ENCODE measurements at regions not wholly inside any gene's neighbourhood (a gene's known extent, or its start where the extent isn't known, plus 50 kb on each side); places are given as distances from the start of the nearest gene placed in this dataset.
"Not testable (repeated sequence)": the region's sequence is repeated elsewhere in the genome, so short reads cannot be mapped to it uniquely, and the experiment has no call there.

DNA sequence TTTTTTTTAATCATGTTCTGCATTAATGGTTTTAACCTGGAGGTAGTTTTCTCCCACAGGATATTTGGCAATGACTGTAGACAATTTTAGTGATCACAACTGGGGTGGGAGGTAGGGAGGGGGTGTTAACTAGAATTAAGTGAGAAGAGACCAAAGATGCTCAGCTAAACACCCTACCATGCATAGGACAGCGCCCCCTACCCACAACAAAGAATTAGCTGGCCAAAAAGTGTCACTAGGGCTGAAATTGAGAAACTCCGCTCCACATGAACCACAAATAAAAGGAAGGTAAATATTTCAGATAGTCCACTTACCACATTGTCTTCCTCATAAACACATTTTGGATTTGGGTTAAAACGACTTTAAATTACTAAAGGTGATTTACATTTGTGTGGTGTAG, 942.6 kb downstream of the SUCLG1 start:
- no peak for DNase-seq

DNA sequence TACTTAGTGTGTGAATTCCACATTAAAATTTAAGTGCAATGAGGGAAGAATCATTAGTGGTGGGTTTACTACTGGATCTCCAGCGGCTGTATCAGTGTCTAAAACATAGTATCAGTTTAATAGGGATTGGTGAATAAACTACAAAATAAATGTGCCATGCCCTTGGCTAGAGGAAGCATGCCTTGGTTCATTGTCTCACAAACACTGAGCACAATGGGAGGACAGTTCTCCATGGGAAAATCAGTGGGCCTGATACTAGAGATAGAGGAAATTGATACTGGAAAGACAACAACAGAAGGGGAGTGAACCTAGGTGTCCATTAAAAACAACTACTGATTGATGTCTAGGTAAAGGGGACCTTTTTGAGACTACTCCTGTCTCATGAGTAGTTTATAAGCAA, 971.6 kb downstream of the SUCLG1 start:
- DNase-seq = no peak

DNA sequence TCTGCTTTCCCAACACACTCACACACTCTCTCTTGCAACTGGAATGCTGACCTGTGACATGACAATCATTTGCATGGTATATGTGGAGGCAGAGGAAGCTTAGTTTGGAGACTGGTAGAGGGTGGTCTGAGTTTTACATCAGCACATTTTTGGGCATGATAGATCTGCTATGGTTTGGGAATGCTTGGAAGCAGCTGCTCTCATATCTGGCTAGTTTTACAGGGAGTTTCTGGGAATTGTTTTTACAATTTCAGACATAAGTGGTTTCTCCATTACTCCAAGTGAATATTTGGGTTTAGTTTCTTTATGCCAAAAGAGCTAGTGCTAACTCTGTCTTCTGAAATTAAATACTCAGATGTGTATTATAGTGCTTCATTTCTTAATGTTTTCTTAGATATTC, 977.6 kb downstream of the SUCLG1 start:
- no peak for DNase-seq

DNA sequence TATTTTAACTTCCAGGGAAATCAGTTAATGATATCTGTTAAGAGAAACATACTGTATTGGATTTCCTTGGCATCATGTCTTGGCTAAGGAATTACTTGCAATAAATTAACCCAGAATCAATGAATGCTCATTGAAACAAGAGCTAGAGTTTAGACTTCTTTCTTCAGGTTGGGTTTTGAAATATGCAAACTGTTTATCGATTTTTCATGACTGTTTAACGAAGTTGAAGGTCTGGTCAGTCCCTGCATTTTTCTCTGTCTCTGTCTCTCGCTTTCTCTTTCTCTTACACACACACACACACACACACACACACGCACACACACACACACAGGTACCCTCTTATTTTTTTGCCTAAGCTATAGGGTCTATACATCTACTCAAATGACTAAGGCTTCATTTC, 981.0 kb downstream of the SUCLG1 start:
- no peak for DNase-seq

DNA sequence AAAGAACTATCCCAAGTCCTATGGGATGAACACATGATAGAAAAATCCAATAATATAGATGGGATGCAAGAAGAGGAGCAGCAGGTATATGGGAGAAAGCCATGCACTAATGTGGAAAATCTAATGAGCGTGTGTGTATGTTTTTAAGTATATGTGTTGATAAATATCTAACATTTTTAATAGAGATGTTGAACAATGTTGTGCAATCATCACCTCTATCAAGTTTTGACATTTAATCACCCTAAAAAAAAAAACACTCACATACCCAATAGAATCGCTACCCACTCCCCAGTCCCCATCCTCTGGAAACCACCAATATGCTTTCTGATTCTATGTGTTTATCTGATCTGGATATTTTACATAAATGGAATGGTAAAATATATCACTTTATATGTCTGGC, 983.7 kb downstream of the SUCLG1 start:
- no peak for DNase-seq

DNA sequence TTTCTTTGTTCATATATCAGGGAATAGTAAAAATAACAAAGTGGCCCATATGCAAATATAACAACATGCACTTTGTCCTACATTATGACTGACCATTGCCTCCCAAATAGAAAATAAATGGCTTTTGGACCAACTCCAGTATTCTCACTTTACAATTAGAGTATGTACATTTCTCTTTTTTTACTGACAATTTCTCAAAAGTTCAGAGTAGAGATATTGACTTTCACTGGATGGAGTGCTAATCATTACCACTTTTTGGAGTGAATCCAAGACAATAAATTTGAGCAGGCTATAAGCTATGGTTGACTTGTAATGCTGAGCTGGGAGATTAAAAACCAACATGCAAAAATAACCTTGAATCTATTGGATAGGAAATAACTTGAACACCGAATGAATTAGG, 987.4 kb downstream of the SUCLG1 start:
- DNase-seq = no peak

DNA sequence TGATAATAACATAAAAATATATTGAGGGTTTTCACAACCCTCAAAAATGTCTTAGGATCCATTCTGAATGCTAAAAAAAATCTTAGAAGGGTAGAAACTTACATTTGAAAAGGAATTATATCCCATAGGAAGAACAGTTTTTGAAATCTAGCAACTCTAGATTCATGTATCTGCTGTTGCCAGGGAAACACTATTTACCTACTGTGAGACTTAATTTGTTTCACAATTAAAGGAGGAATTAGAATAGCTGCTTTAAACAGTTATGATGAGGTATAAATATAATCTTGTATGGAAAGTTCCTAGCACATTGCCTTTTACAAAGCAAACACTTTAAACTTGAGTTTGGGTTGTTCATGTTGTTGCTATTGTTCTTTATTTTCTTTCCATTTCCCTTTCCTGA, 988.2 kb downstream of the SUCLG1 start:
- DNase-seq = no peak

DNA sequence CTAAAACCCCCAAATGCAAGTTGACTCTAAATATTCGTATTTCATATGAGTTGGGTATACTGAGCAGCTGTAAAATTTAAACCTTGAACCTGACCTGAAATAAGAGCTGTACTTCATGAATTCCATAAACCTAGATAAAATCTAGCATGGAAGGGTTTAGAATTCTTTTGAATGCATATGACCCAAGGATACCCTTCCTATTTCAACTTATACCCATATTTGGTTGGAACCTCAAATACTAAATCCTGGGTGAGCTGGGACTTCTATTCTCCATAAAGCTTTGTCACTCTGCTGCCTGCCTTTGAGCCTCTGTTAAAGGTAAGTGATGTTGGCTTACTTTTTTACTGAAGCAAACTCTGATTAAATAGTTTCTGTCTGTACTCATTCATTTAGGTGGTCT, 994.6 kb downstream of the SUCLG1 start:
- no peak for DNase-seq

DNA sequence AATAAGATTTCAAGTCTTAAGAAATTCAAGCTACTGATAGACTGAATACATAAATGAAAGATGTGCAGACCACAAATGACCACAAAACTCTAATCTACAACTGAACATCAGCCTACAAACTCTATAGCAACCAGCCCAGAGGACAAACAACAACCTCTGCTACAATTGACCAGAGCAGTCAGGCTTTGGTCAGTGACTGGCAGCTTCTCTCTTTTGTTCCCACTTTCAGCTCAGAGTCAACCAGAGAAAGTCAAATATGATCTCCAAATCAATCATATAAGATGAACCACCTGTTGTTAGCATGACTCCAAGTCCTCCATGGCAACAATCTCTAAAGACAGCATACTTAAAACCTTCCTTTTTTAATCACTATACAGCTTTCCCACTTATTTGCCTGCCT, 996.2 kb downstream of the SUCLG1 start:
- no peak for DNase-seq

DNA sequence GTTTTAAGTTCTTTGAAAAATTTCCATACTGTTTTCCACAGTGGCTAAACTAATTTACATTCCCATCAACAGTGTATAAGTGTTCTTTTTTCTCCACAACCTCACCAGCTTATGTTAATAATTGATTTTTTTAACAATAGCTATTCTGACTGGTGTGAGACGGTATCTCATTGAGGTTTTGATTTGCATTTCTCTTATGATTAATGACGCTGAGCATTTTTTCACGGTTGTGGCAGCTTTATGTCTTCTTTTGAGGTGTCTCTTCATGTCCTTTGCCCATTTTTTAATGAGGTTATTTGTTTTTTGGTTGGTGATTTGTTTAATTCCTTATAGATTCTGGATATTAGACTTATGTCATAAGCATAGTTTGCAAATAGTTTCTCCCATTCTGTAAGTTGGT, 997.9 kb downstream of the SUCLG1 start:
- no peak for DNase-seq

DNA sequence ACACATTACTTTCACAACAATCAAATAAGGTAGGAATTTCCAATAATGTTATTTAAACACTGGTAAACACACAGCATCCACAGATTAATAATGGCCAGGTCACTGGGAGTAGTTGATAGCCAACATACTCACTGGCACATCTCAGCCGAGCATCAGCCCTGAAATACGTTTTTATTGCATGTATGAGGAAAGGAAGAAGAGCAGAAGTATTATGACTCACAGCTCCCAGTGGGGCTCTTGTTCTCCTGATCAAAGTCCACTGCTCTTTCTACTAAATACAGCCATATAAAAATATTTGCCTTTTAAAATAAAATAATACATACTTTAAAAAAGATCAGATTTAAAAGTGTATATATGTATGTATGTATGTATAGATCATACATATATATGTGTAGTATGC, 999.6 kb downstream of the SUCLG1 start:
- DNase-seq = no peak

DNA sequence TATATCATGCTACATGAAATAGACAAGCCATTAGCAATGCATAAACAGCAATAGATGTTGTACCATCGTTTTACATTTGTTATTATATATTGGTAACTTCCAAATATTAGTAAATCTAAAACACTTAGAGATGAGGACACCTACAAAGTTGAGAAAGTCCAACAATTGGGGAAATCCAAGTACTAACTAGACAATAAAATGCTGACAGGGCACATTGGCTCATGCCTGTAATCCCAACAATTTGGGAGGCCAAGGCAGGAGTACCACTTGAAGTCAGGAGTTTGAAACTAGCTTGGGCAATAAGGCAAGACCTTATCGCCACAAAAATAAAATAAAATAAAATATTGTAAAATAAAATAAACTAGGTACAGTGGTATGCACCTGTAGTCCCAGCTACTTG, 1023.1 kb downstream of the SUCLG1 start:
- no peak for DNase-seq

DNA sequence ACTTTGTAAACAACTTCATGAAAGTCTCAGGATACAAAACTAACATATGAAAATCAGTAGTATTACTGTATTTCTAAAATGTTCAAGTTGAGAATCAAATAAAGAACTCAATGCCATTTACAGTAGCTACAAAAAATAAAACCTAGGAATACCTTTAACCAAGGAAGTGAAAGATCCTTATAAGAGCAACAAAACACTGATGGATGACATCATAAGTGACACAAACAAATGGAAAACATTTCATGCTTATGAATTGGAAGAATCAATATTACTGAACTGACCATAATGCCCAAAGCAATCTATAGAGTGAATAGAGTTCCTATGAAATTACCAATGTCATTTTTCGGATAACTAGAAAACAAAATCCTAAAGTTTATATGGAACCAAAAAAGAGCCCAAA, 1038.1 kb downstream of the SUCLG1 start:
- DNase-seq = no peak

DNA sequence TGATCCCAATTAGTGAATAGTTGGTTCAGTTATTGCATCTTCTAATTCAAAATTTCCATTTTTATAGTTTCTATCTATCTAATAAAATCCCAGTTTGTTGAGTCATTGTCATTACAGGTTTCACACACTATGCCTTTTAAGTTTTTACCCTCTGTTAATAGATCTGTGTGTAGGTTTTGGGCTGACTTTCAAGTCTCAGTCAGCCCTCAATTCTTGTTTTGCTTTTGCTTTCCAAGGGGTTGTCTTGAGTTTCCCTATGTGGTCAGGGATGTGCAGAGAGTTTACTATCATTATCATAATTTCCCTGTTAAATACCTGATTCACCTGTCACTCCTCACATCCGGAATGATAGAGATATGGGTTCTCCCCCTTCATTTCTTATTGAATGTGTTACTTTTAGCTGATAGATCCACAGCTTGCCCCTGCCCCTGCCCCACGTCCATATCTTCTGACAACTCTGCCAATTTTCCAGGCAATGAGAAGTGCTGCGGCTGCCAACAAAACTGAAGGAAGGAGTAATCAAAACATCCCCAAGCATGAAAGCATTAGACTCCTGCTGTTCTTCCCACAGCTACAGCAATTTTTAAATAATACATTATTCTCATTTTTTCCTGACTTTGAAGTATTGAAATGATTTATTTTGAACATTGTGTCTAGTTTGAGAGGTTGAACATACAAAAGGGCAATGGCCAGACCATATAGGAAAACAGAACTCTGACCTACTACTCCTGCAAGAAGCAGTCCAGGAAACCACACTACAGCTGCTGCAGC, 1064.8 kb downstream of the SUCLG1 start:
- no peak for DNase-seq

DNA sequence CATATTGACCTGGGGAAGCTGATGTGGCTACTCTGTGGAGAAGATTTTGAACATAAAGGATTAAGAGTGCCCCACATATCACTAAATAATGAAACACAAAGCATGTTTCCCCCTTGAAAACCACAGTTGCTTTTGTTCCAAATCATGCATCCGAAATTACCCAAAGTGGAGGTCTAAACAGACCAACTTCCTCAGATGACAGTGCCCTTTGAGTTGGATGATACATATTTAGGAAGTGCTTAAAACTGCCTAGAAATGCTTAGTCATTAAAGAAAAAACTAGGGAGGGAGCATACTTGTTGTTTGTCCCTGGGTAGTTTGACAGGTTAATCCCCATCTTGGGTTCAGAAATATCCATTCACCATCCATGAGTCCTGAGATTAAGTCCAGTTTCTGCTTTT, 1070.3 kb downstream of the SUCLG1 start:
- no peak for DNase-seq

DNA sequence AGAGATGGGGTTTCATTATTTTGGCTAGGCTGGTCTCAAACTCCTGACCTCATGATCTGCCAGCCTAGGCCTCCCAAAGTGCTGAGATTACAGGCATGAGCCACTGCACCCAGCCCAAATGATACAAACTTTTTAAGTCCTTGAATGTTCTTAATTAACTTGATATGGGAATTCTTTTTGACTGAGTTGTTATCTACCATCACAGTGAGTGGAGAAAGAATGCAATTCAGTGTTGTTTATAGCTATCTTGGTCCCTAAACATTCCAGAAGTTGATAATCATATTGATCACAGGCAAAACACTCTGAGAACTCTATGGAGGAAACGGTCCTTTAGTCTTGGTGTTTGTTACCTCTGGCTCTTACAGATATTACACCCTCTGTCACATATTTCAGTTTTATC, 1072.5 kb downstream of the SUCLG1 start:
- no peak for DNase-seq

DNA sequence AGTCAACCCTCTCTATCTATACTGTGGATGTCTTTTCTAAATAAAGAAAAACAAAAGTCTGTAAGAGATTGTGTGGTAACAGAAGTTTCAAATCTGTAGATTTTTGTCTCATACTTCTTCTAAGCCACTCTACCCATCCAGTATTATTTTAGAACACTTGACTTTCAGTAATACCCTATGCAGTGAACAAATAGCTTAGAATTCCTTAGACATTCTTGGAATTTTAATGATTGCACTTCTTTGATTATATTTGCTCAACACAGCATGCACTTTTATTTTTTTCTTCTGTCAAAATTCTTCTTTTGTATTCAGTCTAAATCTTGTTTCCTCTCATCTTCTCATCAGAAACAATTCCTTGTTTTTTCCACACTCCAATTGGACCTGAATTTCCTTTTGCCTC, 1080.2 kb downstream of the SUCLG1 start:
- no peak for DNase-seq

DNA sequence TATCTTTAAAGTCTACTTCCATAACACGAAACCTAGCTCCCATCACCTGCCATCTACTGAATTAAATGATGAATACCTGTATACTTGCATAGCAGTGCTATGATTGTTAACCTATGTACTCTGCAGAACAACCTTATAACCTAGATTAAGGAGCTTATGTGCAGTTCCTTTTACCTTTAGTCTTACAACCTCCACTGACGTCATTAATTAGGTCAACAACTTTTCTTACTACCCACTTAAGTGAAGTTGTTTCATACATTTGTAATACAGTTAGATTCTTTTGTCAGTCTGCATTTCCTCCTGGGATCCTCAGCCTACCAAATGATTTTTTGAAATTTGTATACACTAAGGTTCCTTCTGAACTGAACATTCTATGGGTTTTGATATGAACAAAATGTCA, 1082.3 kb downstream of the SUCLG1 start:
- DNase-seq = no peak

DNA sequence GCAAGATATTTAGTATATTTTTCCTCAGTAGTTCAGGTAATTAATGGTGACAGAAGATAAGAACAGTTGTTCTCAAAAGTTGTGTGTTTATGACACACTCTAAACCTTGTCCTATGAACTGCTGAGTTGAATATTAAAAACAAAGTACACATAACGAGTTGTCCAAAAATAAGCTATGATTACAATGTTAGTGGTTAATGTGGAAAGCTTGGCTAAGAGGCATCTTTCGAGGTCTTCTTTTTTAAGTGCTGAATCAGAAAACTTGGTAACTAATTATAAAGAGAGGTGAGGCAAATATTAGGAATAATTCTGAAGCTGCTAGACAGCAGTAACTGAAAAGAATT, 1088.7 kb downstream of the SUCLG1 start:
- DNase-seq = no peak

DNA sequence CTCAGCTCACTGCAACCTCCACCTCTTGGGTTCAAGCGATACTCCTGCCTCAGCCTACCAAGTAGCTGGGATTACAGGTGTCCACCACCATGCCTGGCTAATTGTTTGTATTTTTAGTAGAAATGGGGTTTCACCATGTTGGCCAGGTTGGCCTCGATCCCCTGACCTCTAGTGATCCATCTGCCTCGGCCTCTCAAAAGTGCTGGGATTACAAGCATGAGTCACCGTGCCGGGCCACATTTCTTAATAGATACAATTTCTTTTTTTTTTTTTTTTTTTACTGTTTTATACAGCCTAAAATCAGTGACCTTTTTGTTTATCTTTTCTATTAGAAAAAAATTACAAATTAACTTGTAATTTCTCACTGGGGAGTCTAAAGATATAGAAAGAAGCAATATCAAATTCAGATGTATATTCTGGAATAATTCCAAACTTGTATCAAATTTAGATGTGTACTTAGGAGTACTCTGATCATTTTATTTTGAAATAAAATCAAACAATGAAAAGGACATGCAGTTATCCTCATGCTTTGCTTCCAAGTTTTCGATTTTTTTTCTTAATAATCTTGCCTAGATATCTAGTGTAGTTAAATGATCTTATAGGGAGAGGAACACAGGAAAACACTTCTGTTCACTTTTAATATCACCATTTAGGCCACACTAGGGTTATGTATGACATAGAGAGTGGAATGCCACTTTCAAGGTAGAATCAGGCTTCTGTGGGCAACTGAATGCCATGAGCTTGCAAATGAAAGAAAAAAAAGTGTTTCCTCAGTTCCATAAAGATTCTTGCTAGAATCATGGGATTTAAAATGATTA, 1089.3 kb downstream of the SUCLG1 start:
- DNase-seq = no peak

DNA sequence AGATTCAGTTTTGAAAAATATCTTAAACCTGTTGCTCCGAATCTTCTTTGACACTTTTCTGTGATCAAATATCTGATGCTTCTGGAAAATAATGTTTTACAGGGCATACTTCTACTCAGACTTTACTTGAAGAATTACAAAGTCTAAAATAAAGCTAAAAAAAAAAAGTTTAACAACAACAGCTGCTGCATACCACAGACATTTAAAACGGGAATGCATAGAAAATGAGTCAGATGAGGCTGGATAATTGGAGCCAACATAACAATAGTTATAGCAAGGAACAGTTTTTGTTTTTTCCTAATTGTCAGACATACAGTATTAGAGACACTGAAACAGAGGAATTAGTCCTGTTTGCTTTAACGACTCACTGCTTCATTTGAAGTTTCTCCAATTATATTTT, 1090.2 kb downstream of the SUCLG1 start:
- DNase-seq = no peak

DNA sequence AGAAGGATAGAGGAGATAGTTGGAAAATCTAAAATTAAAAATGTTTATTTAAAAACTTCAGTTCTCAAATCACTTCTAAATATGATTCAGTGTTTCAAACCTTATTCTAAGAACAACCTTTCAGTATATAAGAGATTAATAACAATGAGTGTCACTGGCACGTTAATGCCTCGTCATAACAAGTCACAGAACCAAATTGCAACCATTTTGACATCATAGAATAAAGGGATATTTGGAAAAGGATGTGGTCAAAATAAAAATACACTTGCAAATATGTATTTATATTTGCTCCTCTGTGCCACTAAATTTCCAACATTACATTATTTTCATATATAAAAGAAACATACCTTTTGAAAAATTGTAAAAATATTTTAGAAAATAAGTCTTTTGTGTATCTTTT, 1090.6 kb downstream of the SUCLG1 start:
- DNase-seq = no peak

DNA sequence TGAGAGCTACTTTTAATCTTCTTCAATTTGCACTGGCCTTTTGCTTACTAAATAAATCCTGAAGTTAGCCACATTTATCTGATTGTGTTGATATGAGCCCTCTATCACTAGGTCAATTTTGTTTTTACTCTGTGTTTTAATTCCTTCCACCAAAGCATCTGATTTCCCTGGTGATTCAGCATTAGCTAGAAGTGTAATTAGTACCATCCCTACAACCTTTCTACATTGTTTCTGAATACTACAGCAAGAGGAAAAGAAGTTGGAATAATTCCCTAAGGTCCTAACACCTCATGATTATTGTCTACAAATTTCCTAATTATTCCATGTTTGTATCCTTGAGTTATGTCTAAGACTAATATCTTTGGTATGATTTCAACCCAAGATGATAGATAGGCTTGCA, 1093.6 kb downstream of the SUCLG1 start:
- DNase-seq = no peak

DNA sequence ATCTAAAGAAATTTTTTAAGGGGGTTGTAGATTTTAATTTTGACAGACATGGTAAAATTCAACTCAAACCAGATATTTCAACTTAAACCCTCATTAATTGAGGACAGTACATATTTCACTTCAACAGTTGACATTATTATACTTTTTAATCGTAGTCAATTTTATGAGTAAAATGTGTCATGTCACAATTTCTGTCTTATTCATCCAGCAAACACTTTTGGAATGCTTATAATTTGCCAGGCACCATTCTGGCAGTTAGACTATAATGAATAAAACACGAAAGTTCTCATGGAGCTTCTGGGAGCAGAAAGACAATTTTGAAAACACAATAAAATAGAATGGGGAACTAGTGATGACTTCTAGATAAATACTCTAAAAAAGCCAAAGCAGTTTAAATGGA, 1094.8 kb downstream of the SUCLG1 start:
- no peak for DNase-seq

DNA sequence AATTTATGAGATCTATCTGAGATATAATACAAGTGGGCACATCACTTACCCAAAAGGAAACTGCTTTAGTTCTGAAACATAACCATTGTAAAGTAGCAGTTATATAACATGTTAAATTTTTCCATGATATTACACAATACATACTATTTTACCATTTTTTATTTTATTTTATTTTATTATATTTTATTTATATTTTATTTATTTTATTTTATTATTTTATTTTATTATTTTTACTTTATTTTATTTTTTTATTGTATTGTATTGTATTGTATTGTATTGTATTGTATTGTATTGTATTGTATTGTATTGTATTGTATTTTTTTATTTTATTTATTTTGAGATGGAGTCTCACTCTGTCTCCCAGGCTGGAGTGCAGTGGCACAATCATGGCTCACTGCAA, 1095.9 kb downstream of the SUCLG1 start:
- DNase-seq = not testable (repeated sequence)
